HG02884 (cell line): ENCODE measurements at regions not wholly inside any gene's neighbourhood (a gene's known extent, or its start where the extent isn't known, plus 50 kb on each side); places are given as distances from the start of the nearest gene placed in this dataset.

Experiments
- ATAC-seq: cut with Tn5 transposase; IDR thresholded peaks from one replicate; pipeline ENCODE4 v1.9.1; 2021; ENCODE audit warnings: mild to moderate bottlenecking, moderate library complexity; ENCODE audit not compliant: unreplicated experiment

- no peak for ATAC-seq
These were observed 124.3 kb upstream of the TMC3 start for GRCh38 chr15:81498294-81498693.

GRCh38 chr15:81497238-81497637 is 123.2 kb upstream of the TMC3 start:
- no peak for ATAC-seq

- ATAC-seq: no peak
These were observed 121.9 kb upstream of the TMC3 start for GRCh38 chr15:81495780-81496467.

- no peak for ATAC-seq
These were observed 119.1 kb upstream of the TMC3 start for GRCh38 chr15:81492969-81493645.

- no peak for ATAC-seq
These were observed 118.4 kb upstream of the TMC3 start for GRCh38 chr15:81492331-81492968.

- no peak for ATAC-seq
These were observed 117.5 kb upstream of the TMC3 start for GRCh38 chr15:81491414-81492096.

GRCh38 chr15:81485806-81486205 is 111.8 kb upstream of the TMC3 start:
- no peak for ATAC-seq

GRCh38 chr15:81484086-81484955 is 110.3 kb upstream of the TMC3 start:
- ATAC-seq: no peak

- ATAC-seq: no peak
These were observed 109.5 kb upstream of the TMC3 start for GRCh38 chr15:81483496-81483895.

- ATAC-seq: no peak
These were observed 107.3 kb upstream of the TMC3 start for GRCh38 chr15:81481346-81481745.

GRCh38 chr15:81480645-81481053 is 106.6 kb upstream of the TMC3 start:
- no peak for ATAC-seq

GRCh38 chr15:81478354-81478753 is 104.3 kb upstream of the TMC3 start:
- no peak for ATAC-seq

GRCh38 chr15:81475926-81476325 is 101.9 kb upstream of the TMC3 start:
- ATAC-seq: no peak

- ATAC-seq: no peak
These were observed 101.5 kb upstream of the TMC3 start for GRCh38 chr15:81475471-81475870.

GRCh38 chr15:81473946-81474345 is 99.9 kb upstream of the TMC3 start:
- ATAC-seq: no peak

- ATAC-seq: no peak
These were observed 99.2 kb upstream of the TMC3 start for GRCh38 chr15:81473177-81473576.

GRCh38 chr15:81471151-81471550 is 97.1 kb upstream of the TMC3 start:
- ATAC-seq: no peak

- ATAC-seq: no peak
These were observed 95.1 kb upstream of the TMC3 start for GRCh38 chr15:81469154-81469553.

- ATAC-seq: no peak
These were observed 92.7 kb upstream of the TMC3 start for GRCh38 chr15:81466741-81467140.

GRCh38 chr15:81454024-81454423 is 80.0 kb upstream of the TMC3 start:
- no peak for ATAC-seq

- no peak for ATAC-seq
These were observed 76.7 kb upstream of the TMC3 start for GRCh38 chr15:81450721-81451120.
